K562 (cell line): ENCODE measurements at regions not wholly inside any gene's neighbourhood (a gene's known extent, or its start where the extent isn't known, plus 50 kb on each side); places are given as distances from the start of the nearest gene placed in this dataset.

ENCODE experiments used
- CTBP1 ChIP-seq: fragments of 450-650 bp; IDR thresholded peaks from 2 replicates; pipeline ENCODE4 v1.6.1; 2016; ENCODE audit warnings: borderline replicate concordance
- CTCF ChIP-seq, 3 experiments: IDR thresholded peaks in 2 of 3; conservative IDR thresholded peaks in 1 of 3; 2 replicates each; pipeline ENCODE4 v1.5.1; 2011 to 2012; ENCODE audit warnings: low read length in 3 of 3, mild to moderate bottlenecking in 3 of 3, control low read depth in 2 of 3, improper control_type of control experiment in 1 of 3, inconsistent platforms in 1 of 3, low read depth in 1 of 3, mixed read lengths in 1 of 3, moderate library complexity in 1 of 3; ENCODE audit not compliant: insufficient read depth in 2 of 3
- E2F6 ChIP-seq, 2 experiments: IDR thresholded peaks; 2 replicates each; pipeline ENCODE4 v1.6.1; 2011; ENCODE audit warnings: borderline replicate concordance in 1 of 2, control low read depth in 1 of 2, low read depth in 1 of 2, low read length in 1 of 2, mild to moderate bottlenecking in 1 of 2, mixed read lengths in 1 of 2, moderate library complexity in 1 of 2; ENCODE audit not compliant: insufficient read depth in 1 of 2, insufficient read length in 1 of 2, poor library complexity in 1 of 2, severe bottlenecking in 1 of 2; ENCODE audit errors: extremely low read depth in 1 of 2
- FOXJ3 ChIP-seq: sonication (generic); formaldehyde crosslinking; IDR thresholded peaks from 2 replicates; pipeline ENCODE4 v1.4.0; 2020; ENCODE audit warnings: mild to moderate bottlenecking, missing genetic modification reagents
- JUND ChIP-seq, 2 experiments: IDR thresholded peaks; 2 replicates in 1 of 2; 3 replicates in 1 of 2; pipeline ENCODE4 v1.6.1; 2011; ENCODE audit warnings: borderline replicate concordance in 2 of 2, low read depth in 2 of 2, low read length in 2 of 2, improper control_type of control experiment in 1 of 2, missing biosample characterization in 1 of 2, missing genetic modification characterization in 1 of 2, missing genetic modification reagents in 1 of 2
- MEF2A ChIP-seq: IDR thresholded peaks from 2 replicates; pipeline ENCODE4 v1.6.1; 2011; ENCODE audit warnings: low read depth, mild to moderate bottlenecking, low read length, moderate library complexity; ENCODE audit not compliant: control insufficient read depth
- NR1H2 ChIP-seq: sonication (generic); formaldehyde crosslinking; IDR thresholded peaks from 2 replicates; pipeline ENCODE4 v1.4.0; 2020; ENCODE audit warnings: mild to moderate bottlenecking, missing genetic modification reagents
- POLR2AphosphoS5 ChIP-seq: IDR thresholded peaks from 2 replicates; pipeline ENCODE4 v1.6.1; 2011; ENCODE audit warnings: mild to moderate bottlenecking, low read depth, low read length, moderate library complexity; ENCODE audit not compliant: control insufficient read depth, insufficient read depth
- SIN3A ChIP-seq, 2 experiments: fragments of 150-350 bp in 1 of 2; IDR thresholded peaks; 2 replicates each; pipeline ENCODE4 v1.6.1; 2011 to 2016; ENCODE audit warnings: borderline replicate concordance in 2 of 2, low read depth in 2 of 2, low read length in 2 of 2, mild to moderate bottlenecking in 2 of 2, moderate library complexity in 2 of 2; ENCODE audit not compliant: control insufficient read depth in 1 of 2
- SMAD4 ChIP-seq: fragments of 250-450 bp; sonication (Bioruptor Pico); conservative IDR thresholded peaks from 2 replicates; pipeline ENCODE4 v1.8.0; 2021; ENCODE audit warnings: inconsistent platforms, mild to moderate bottlenecking, moderate library complexity
- UBTF ChIP-seq, 2 experiments: IDR thresholded peaks; 2 replicates each; pipeline ENCODE4 v1.6.1; 2012; ENCODE audit warnings: improper control_type of control experiment in 2 of 2, low read depth in 2 of 2, low read length in 2 of 2, borderline replicate concordance in 1 of 2
- ZHX1 ChIP-seq: fragments of 150-350 bp; conservative IDR thresholded peaks from 2 replicates; pipeline ENCODE4 v1.6.1; 2014; ENCODE audit warnings: low read length
- ZKSCAN1 ChIP-seq: fragments of 150-350 bp; IDR thresholded peaks from 2 replicates; pipeline ENCODE4 v1.6.1; 2016; ENCODE audit warnings: low read depth, low read length

GRCh38 chr15:29922191-29922590 is 99.9 kb upstream of the TJP1 start:
- TF ChIP-seq E2F6 (IDR thresholded peaks at IDR 0.05; ENCODE audit: borderline replicate concordance in 1 of 2, extremely low read depth in 1 of 2, insufficient read depth in 1 of 2, insufficient read length in 1 of 2, low read depth in 1 of 2, low read length in 1 of 2, poor library complexity in 1 of 2, severe bottlenecking in 1 of 2) (no peak), ZKSCAN1 (no peak), SIN3A (IDR thresholded peaks at IDR 0.05; ENCODE audit: borderline replicate concordance in 2 of 2, control insufficient read depth in 1 of 2, low read depth in 2 of 2, low read length in 2 of 2) (no peak), FOXJ3 (CRISPR knock-in tag) (no peak), CTCF (IDR thresholded peaks at IDR 0.05 in 2 of 3, conservative IDR thresholded peaks at IDR 0.05 in 1 of 3; ENCODE audit: insufficient read depth in 2 of 3, low read depth in 1 of 3, low read length in 3 of 3) (no peak), SMAD4 (no peak), CTBP1 (no peak), UBTF (IDR thresholded peaks at IDR 0.05; ENCODE audit: borderline replicate concordance in 1 of 2, low read depth in 2 of 2, low read length in 2 of 2) (no peak), NR1H2 (CRISPR knock-in tag) (no peak), MEF2A (no peak), POLR2AphosphoS5 (no peak), ZHX1 (no peak), JUND (IDR thresholded peaks at IDR 0.05; ENCODE audit: borderline replicate concordance, low read depth, low read length) (no peak), JUND (tag; IDR thresholded peaks at IDR 0.05; ENCODE audit: borderline replicate concordance, low read depth, low read length) (no peak)
